GM19463 (cell line): ENCODE measurements at regions not wholly inside any gene's neighbourhood (a gene's known extent, or its start where the extent isn't known, plus 50 kb on each side); places are given as distances from the start of the nearest gene placed in this dataset.

ENCODE experiments used
- ATAC-seq: cut with Tn5 transposase; IDR thresholded peaks from one replicate; pipeline ENCODE4 v1.9.1; 2021; ENCODE audit warnings: mild to moderate bottlenecking, moderate library complexity; ENCODE audit not compliant: unreplicated experiment

GRCh38 chr18:34159691-34160185, 65.0 kb downstream of the NOL4 start:
- no peak for ATAC-seq

GRCh38 chr18:34158881-34159690, 65.6 kb downstream of the NOL4 start:
- peak; percentile 77 for ATAC-seq

- peak; percentile 79 for ATAC-seq
These were observed 71.0 kb downstream of the NOL4 start for GRCh38 chr18:34153711-34154110.

DNA sequence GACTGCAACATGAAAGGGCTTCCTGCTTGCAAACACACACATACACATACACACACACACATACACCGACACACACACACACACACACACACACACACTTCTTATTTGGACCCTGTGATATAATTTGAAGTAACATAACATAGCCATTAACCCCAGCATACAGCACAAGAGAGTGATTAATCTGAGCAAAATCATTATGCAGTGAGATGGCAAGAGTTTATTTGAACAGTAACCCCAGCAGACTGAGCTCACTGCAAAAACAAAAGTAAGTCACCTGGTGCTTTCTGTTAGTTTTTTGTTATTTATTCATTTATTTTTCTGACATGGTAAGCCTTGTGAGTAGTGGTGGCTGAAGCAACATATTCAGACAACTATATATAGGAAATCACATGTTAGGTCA, 93.7 kb downstream of the NOL4 start:
- no peak for ATAC-seq

- no peak for ATAC-seq
These were observed 96.3 kb downstream of the NOL4 start for GRCh38 chr18:34128436-34128835.

DNA sequence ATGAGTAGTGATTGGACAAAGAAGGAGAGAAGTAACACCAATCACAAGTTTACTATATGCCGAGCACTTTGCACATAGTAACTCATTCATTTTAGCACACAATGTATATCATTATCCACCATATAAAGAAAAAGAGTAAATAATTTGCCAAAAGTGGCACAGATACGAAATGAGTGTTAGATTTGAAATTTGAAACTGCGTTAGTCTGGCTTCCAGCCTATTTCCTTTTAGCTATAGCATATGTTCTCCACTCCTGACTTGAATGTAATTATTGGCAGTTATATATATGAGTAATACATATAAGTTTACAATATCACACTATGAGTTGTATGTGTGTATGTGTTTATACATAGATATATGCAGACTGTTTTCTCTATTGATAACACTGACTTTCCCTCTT, 98.6 kb downstream of the NOL4 start:
- no peak for ATAC-seq

DNA sequence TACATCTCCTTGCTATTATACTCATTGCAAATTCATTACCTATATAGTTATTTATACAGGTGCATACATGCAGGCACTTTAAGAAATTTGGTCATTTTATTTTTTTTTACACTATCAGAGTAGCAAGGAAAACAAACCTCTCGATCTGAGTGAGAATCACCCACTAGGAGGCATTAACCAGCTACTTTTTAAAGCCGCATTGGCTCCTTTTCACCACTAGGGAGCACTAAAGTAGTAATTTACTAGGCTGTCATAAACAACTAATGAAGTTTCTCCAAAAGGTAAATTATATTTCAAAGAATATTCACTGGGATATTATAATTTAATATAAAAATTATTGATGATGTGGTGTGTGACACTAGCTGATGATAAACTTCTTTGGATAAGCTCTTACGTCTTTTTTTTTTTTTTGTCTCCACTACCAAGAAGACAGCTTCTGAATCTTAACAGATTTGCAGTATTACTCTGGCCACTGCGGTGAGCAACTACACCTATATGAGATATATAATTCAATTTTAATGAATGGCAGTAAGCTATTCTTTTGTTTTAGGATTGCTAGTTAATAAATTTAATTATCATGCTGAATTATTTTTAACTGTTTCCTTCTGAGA, 101.9 kb downstream of the NOL4 start:
- peak; percentile 90 for ATAC-seq

DNA sequence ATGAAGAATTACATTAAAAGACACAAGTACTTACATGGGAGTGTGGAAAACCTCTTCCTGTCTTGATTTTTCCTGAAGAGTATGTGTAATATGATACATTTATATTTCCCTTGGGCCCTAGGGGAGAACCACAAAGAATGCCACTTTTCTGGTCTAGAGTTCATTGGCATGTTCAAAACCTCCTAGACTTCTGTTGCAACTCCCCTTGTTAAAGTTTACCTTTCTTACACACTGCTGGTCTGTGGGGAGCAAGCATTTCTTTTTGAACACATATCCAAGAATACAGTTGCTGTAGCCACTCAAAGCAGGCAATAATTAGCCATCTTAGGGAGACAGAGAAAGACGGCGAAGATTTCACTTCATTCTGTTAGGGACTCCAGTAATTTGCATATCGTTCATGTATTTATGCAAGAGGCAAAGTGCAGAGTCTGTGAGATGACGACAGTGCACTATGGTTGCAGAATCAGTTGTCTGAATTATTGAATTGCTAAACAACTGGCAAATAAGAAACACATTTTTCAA, 103.5 kb downstream of the NOL4 start:
- no peak for ATAC-seq

GRCh38 chr18:34120294-34120693, 104.4 kb downstream of the NOL4 start:
- ATAC-seq = no peak

DNA sequence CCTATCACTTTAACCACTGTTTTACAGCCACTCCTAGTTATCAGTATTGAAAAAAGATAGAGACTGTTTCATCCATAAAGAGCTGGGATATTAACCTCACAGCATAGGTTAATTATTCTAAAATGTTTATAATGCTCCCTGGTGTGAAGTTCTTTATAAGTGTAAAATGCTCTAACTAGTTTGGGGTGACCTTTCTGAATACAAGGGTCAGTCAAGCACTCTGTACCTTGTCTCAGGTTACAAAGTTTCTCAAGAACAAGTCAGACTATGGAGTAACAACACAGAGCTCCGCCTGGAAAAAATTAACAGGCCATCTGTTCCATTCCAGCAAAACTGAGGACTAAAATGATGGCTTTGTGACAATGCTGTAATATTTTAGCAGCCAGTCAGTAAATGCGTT, 107.4 kb downstream of the NOL4 start:
- no peak for ATAC-seq

DNA sequence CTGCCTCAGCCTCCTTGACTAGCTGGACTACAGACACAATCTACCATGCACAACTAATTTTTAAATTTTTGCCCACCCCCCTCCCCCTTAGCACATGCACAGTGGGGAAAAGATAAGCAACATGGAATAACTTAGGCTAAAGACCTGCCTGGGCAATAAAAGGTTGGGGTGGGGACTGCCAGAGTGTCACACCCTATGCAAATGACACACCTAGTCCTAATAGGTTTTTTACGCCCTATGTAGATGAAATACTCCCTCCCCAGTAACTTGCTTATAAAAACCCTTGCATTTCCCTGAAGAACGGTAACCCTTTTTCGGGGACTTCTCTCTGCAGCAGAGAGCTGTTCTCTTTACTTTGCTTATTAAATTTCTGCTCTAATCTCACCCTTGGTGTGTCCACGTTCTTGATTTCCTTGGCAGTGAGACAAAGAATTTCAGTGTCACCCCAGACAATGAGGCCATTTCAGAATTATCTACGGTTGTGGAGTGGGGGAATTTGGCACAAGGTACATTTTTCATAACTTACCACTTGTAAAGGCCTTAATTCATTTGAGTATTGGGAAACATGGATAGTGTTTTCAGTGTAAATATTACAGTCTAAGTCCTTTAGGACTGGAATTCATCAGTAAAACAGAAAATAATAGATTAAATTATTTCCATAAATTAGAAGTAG, 109.2 kb downstream of the NOL4 start:
- no peak for ATAC-seq

- ATAC-seq = no peak
These were observed 109.7 kb downstream of the NOL4 start for GRCh38 chr18:34114996-34115395.

DNA sequence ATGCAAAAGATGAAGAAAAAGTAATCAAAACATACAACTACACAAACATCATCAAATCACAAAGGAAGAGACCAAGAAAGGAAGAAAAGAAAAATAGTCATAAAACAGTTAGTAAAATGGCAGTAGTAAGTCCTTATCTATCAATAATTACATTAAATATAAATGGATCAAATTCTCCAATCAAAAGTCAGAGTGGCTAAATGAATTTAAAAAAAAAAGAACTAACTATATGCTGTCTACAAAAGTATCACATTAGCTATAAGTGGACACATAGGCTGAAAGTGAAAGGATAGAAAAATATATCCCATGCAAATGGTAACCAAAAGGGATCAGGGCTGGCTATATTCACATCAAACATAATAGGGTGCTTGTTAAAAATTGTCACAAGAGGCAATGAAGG, 116.5 kb downstream of the NOL4 start:
- no peak for ATAC-seq

- no peak for ATAC-seq
These were observed 126.6 kb downstream of the NOL4 start for GRCh38 chr18:34098109-34098508.

DNA sequence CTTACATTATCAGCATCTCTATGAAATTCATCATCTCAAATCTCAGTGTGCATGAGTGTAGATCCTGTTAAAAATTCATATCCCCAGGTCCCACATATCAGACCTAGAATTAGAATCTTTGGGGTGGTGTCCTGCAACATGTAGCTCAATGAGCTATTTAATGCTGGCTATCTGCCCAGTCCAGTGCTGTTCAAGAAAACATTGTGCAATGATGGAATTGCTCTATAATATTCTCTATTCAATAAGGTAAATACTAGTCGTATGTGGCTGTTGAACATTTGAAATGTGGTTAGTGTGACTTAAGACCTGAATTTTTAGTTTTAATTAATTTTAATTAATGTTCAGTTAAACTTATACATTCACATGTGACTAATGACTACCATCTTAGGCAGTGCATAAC, 127.4 kb downstream of the NOL4 start:
- ATAC-seq = no peak

DNA sequence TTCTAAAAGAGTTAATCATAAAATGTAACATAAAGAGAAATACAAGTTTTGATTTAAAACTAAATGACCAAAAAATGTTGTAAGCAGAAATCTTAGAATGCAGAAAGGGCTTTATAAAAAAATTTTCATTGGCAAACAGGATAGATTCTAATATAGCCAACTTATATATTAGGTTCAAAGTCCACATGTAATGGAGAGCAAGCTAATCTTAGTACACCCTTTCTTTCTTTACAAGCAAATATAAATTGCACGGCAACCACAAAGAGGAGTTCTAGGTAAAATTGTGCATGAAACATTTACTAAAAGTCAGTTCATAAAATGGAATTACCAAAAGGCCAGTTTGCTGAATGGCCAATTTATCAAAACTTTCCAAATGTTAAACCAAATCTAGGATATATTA, 130.6 kb downstream of the NOL4 start:
- no peak for ATAC-seq

GRCh38 chr18:34092796-34093195, 131.9 kb downstream of the NOL4 start:
- ATAC-seq = no peak

DNA sequence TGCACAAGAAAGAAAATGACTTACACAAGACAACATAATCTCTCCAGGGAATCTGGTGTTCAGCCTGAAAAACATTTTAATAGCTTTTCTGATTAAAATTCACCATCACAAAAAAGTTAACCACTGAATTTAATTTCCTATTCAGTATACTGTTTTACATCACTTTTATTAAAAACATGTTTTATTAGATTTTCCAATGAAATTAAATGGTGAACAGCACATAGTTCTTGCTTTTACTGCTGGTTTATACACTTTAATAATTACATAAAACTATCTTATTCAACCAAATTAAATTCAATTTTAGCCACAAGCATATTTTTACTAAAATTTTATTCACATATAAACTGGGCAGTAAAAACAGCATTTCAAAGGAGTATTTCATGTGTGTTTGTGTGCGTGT, 138.3 kb downstream of the NOL4 start:
- no peak for ATAC-seq

DNA sequence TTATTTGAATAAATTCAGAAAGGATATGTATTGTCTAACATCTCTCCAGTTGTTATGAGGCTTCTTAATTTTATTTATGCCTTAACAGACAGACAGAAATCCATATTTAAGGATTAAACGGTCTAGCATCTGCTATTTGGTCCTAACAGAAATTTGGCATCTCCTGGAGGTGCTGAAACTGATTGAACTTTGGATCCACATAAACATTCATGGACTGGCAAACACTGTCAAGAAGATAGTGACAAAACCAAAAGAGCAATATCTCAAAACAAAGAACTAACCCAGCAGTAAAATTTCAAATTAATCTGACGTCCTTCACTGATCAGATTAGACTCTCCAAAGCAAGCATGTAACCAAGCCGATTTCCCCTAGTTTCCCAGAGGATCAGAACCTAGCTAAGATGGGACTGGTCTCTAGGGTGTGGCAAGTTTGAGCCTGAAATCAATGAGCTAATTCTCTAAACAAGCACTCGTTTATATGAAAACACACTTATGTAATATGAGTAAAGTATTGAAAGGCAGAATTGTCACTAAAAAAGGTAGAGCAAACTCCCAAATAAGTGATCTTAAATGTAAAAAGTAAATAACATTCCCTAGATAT, 139.5 kb downstream of the NOL4 start:
- no peak for ATAC-seq

DNA sequence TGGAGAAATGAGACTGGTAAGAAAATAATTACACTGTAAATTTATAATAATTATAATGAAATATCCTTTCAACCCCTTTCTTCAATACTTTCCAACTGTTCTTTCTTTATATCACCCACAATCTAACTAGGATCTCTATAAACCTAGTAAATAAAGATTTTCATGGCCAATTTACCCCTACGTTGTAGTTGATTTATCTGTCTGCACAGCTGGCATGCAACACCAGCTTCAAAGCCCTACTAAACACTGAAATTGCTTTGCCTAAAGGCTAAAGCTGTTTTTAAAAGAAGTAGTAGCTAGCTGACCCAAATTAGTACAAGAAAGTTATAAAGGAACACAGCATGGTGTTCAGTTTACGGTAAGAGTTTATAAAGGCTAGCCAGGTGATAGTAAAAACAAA, 140.1 kb downstream of the NOL4 start:
- ATAC-seq = no peak

- ATAC-seq = no peak
These were observed 140.7 kb downstream of the NOL4 start for GRCh38 chr18:34083910-34084535.
